ENCODE measurements at regions not wholly inside any gene's neighbourhood (a gene's known extent, or its start where the extent isn't known, plus 50 kb on each side); places are given as distances from the start of the nearest gene placed in this dataset.

DNA sequence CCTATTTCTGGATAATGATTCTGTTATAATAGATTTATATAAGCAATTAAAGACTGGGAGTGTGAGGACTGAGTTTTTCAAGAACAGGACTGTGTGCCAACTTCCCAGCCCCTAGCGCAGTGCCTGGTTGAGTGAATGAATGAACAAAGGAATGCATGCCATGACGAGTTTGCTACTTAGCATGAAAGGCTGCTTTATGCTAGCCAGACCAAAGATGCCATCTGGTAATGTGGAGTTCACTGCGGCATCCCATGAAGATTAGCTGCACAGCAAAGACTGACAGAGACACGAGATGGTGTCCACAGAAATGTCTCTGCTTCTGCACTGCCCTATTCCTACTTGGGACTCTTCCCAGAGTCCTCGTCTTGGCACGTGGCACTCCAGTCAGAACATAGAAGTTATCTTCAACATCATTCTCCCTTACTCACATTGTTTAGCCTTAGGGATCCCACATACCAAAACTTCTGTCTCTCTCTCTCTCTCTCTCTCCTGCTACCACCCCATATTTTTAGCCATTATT lies 283.9 kb upstream of the CTNNB1 start:
- Histone ChIP-seq H3K4me3 (no peak overlapping the region), H3K27ac (no peak overlapping the region), H3K4me1 (peaks cover 14 to 27% (median 19%) of the 10 kb centered on the region in 4 donors), H3K27me3 (no peaks in the 10 kb centered on the region), H3K36me3 (no peaks in the 10 kb centered on the region), H3K9me3 (no peaks in the 10 kb centered on the region)
- peak in 1 of 2 donors; percentile 45 for DNase-seq
- intact Hi-C loops (cut with DNase I; ENCODE audit: low total_unique reads), result no loop called here
- no peak for TF ChIP-seq EP300 (IDR thresholded peaks at IDR 0.05)
- TF ChIP-seq POLR2A (IDR thresholded peaks at IDR 0.05), result no peak
- TF ChIP-seq, protein P1, sequence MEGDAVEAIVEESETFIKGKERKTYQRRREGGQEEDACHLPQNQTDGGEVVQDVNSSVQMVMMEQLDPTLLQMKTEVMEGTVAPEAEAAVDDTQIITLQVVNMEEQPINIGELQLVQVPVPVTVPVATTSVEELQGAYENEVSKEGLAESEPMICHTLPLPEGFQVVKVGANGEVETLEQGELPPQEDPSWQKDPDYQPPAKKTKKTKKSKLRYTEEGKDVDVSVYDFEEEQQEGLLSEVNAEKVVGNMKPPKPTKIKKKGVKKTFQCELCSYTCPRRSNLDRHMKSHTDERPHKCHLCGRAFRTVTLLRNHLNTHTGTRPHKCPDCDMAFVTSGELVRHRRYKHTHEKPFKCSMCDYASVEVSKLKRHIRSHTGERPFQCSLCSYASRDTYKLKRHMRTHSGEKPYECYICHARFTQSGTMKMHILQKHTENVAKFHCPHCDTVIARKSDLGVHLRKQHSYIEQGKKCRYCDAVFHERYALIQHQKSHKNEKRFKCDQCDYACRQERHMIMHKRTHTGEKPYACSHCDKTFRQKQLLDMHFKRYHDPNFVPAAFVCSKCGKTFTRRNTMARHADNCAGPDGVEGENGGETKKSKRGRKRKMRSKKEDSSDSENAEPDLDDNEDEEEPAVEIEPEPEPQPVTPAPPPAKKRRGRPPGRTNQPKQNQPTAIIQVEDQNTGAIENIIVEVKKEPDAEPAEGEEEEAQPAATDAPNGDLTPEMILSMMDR (IDR thresholded peaks at IDR 0.05), result no peak
- no peak for TF ChIP-seq POLR2AphosphoS5 (IDR thresholded peaks at IDR 0.05)
- WGBS, 5 donors, result 85 to 90% (median 86%) methylated on average over 6 of the region's 6 CpGs

DNA sequence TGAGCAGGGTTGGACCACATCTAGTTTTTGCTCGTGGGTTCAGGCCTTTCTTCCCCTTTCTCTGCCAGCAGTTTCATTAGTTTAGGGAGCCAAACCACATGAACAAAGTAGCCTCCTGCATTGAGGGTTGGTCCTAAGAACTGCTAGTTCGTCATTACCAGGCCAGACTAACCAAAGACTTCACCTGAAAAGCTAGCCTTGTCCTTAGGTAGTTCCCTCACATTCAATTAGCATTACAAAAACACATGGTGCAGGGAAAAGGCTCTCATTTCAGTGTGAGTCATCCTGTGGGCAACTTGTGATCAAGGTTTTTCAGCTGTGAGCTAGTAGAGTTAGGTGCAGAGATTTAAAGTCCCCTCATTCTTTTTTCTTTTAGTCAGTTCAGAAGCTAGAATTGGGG lies 279.3 kb upstream of the CTNNB1 start:
- intact Hi-C loops (cut with DNase I; ENCODE audit: low total_unique reads), result no loop called here
- Histone ChIP-seq H3K4me3 (no peak overlapping the region), H3K36me3 (no peaks in the 10 kb centered on the region), H3K4me1 (peaks cover 7 to 29% (median 18%) of the 10 kb centered on the region in 4 donors), H3K27ac (no peak overlapping the region), H3K9me3 (no peaks in the 10 kb centered on the region), H3K27me3 (no peaks in the 10 kb centered on the region)
- no peak for DNase-seq
- 58 to 68% (median 64%) methylated on average over 2 of the region's 2 CpGs for WGBS, 5 donors
- TF ChIP-seq POLR2AphosphoS5 (IDR thresholded peaks at IDR 0.05) (no peak), EP300 (IDR thresholded peaks at IDR 0.05) (no peak), POLR2A (IDR thresholded peaks at IDR 0.05) (no peak)
- TF ChIP-seq, protein P1 (IDR thresholded peaks at IDR 0.05), result no peak

DNA sequence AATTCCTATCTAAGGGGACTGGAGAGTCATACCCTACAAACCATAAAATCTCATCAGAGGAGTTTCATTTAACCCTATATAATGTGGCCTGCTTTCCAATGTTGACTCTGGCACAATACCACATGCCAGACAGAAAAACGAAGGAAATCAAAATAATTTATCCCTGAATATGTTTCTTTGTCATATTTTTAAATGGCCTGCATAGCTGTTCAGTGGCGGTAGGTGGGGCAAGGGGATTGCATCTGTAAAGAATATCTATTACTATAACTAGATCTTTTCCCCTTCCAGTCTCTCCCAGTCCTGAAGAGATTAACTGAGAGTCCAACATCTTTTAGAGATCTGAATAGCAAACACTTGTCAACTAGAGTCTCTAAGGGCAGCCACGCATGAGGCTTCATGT lies 278.1 kb upstream of the CTNNB1 start:
- no peaks in the 10 kb centered on the region for H3K9me3 ChIP-seq
- 82 to 85% (median 83%) methylated on average over 3 of the region's 3 CpGs for WGBS, 5 donors
- intact Hi-C loops (cut with DNase I; ENCODE audit: low total_unique reads), result no loop called here
- H3K36me3 ChIP-seq, result no peaks in the 10 kb centered on the region
- H3K27me3 ChIP-seq, result no peaks in the 10 kb centered on the region
- no peak overlapping the region for H3K27ac ChIP-seq
- no peak for DNase-seq
- TF ChIP-seq EP300 (IDR thresholded peaks at IDR 0.05), result no peak
- no peak for TF ChIP-seq POLR2AphosphoS5 (IDR thresholded peaks at IDR 0.05)
- TF ChIP-seq, protein P1 (IDR thresholded peaks at IDR 0.05), result no peak
- no peak for TF ChIP-seq POLR2A (IDR thresholded peaks at IDR 0.05)
- peaks cover 9 to 31% (median 22%) of the 10 kb centered on the region in 4 donors for H3K4me1 ChIP-seq
- H3K4me3 ChIP-seq, result no peak overlapping the region

DNA sequence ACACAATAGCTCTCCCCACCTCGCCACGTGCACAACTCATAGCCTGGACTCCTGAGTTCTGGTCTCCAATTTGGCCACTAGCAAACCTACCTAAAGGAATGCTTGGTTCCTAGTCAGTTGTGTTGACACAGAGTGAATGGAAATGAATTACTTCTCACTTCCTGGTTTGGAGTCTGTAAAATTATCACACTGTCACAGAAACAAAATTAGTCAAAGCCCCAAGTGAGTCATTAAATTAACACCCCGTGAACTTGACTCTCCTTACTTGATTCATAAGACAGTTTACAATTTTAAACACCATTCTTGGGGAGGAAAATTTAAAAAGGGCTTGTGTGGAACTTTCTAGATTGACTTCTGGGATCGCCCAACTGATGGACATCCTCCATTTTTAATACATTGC lies 276.2 kb upstream of the CTNNB1 start:
- intact Hi-C loops (cut with DNase I; ENCODE audit: low total_unique reads), result no loop called here
- TF ChIP-seq, protein P1 (IDR thresholded peaks at IDR 0.05), result no peak
- peak in 1 of 3 donors; percentile 46 for TF ChIP-seq POLR2AphosphoS5 (IDR thresholded peaks at IDR 0.05)
- Histone ChIP-seq H3K27ac (peak overlapping the region in 2 of 5 donors; percentile 41 to 46), H3K4me3 (no peak overlapping the region), H3K9me3 (no peaks in the 10 kb centered on the region), H3K36me3 (no peaks in the 10 kb centered on the region), H3K27me3 (no peaks in the 10 kb centered on the region), H3K4me1 (peaks cover 9 to 31% (median 22%) of the 10 kb centered on the region in 4 donors)
- no peak for DNase-seq
- WGBS, 5 donors, result 70 to 77% (median 73%) methylated on average over 4 of the region's 4 CpGs
